WTC11 (cell line): ENCODE measurements at regions not wholly inside any gene's neighbourhood (a gene's known extent, or its start where the extent isn't known, plus 50 kb on each side); places are given as distances from the start of the nearest gene placed in this dataset.

Experiments
- ATF2 ChIP-seq: sonication (generic); formaldehyde crosslinking; IDR thresholded peaks from 2 replicates; pipeline ENCODE4 v1.8.1; 2022; ENCODE audit warnings: low read depth, missing genetic modification reagents, borderline replicate concordance
- CREM ChIP-seq: sonication (generic); formaldehyde crosslinking; IDR thresholded peaks from 2 replicates; pipeline ENCODE4 v1.8.1; 2022; ENCODE audit warnings: mild to moderate bottlenecking, missing genetic modification reagents, moderate library complexity
- CTCF ChIP-seq: fragments of 200-600 bp; IDR thresholded peaks from 2 replicates; pipeline ENCODE4 v1.8.0; 2022; ENCODE audit warnings: antibody characterized with exemption
- E2F1 ChIP-seq: sonication (generic); formaldehyde crosslinking; IDR thresholded peaks from 2 replicates; pipeline ENCODE4 v1.8.0; 2022; ENCODE audit warnings: mild to moderate bottlenecking, missing genetic modification reagents
- E2F5 ChIP-seq: sonication (generic); formaldehyde crosslinking; IDR thresholded peaks from 2 replicates; pipeline ENCODE4 v1.8.1; 2022; ENCODE audit warnings: mild to moderate bottlenecking, moderate library complexity, missing genetic modification reagents
- FOXP4 ChIP-seq: sonication (generic); formaldehyde crosslinking; IDR thresholded peaks from 2 replicates; pipeline ENCODE4 v1.8.0; 2022; ENCODE audit warnings: mild to moderate bottlenecking, missing genetic modification reagents
- JUN ChIP-seq: sonication (generic); formaldehyde crosslinking; IDR thresholded peaks from 2 replicates; pipeline ENCODE4 v1.8.0; 2023; ENCODE audit warnings: mild to moderate bottlenecking, missing genetic modification reagents
- NFATC4 ChIP-seq: fragments of 250-450 bp; sonication (Bioruptor Pico); IDR thresholded peaks from 2 replicates; pipeline ENCODE4 v1.9.0; 2021; ENCODE audit warnings: mild to moderate bottlenecking
- OVOL2 ChIP-seq: fragments of 250-450 bp; sonication (Bioruptor Pico); IDR thresholded peaks from 2 replicates; pipeline ENCODE4 v1.9.0; 2021; ENCODE audit warnings: mild to moderate bottlenecking, borderline replicate concordance
- PRDM15 ChIP-seq: sonication (generic); formaldehyde crosslinking; IDR thresholded peaks from 2 replicates; pipeline ENCODE4 v1.8.0; 2022; ENCODE audit warnings: missing genetic modification reagents
- ZNF281 ChIP-seq: sonication (generic); formaldehyde crosslinking; IDR thresholded peaks from 2 replicates; pipeline ENCODE4 v1.8.0; 2023; ENCODE audit warnings: mild to moderate bottlenecking, missing genetic modification reagents
- ZNF423 ChIP-seq: fragments of 250-450 bp; sonication (Bioruptor Pico); IDR thresholded peaks from 2 replicates; pipeline ENCODE4 v2.1.2; 2022; ENCODE audit warnings: mild to moderate bottlenecking, moderate library complexity
- ZNF512 ChIP-seq: sonication (generic); formaldehyde crosslinking; IDR thresholded peaks from 2 replicates; pipeline ENCODE4 v1.8.1; 2022; ENCODE audit warnings: missing genetic modification reagents, borderline replicate concordance

- TF ChIP-seq CTCF (no peak), OVOL2 (no peak), FOXP4 (CRISPR knock-in tag) (no peak), ZNF281 (CRISPR knock-in tag) (no peak), ZNF423 (CRISPR knock-in tag) (no peak), ZNF512 (CRISPR knock-in tag) (no peak), E2F5 (CRISPR knock-in tag) (no peak), JUN (no peak), E2F1 (CRISPR knock-in tag) (no peak), NFATC4 (no peak), ATF2 (CRISPR knock-in tag) (no peak), PRDM15 (CRISPR knock-in tag) (no peak), CREM (CRISPR knock-in tag) (no peak)
These were observed 78.7 kb upstream of the ZNF184 start for GRCh38 chr6:27551607-27552006.
